ENCODE measurements at regions not wholly inside any gene's neighbourhood (a gene's known extent, or its start where the extent isn't known, plus 50 kb on each side); places are given as distances from the start of the nearest gene placed in this dataset.
"Not testable (repeated sequence)": the region's sequence is repeated elsewhere in the genome, so short reads cannot be mapped to it uniquely, and the experiment has no call there.

DNA sequence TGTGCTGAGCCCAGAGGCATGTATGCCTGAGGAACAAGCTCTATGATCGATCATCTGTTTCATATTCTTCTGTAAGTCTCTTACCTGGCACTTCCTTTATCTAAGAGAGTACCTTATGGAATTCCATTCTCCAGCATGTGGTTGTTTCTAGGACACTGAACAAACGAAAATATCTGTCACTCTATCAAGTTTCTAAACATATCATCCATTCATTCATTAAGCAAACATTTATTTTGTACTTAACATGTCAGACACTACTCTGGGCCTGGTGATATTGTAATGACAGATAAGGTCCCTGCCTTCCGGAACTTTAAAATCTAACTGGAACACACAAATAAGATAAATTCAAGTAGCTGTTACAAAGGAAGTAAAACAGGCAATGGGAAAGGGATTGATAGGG is 477.1 kb downstream of the IGSF11 start:
- no peak for DNase-seq (ENCODE audit: low read depth)

DNA sequence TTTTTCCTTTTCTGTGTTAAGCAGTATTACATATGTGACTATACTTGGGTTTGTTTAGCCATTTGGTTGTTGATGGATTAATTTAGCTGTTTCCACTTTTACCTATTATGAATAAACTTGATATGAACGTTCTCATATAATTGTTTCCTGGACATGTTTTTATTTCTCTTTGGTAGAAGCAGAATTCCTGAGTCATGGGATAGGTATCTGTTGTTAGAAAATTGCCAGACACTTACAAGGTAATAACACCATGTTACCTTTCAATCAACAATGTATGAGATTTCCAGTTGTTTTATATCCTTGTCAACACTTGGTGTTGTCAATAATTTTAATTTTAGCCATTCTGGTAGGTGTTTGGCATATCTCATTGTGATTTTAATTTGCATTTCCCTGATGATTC is 475.4 kb downstream of the IGSF11 start:
- DNase-seq (ENCODE audit: low read depth), result no peak

DNA sequence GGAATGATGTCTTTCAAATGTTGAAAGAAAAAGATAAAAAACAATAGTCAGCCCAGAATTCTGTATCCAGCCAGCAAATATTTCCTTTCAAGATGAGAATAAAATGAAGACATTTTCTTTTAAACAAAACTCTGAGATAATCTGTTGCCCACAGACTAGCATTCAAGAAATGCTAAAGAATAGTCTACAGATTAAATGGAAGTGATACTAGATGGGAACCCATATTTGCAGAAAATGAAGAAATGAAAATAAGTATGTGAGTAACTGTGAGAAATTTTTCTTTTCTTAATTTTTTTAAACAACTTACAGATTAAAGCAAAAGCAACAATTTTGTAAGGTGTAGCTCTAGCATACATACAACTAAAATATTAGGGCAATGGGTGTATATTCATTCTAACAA is 469.8 kb downstream of the IGSF11 start:
- DNase-seq (ENCODE audit: low read depth), result no peak

- no peak for DNase-seq (ENCODE audit: low read depth)
Observed at GRCh38 chr3:118573912-118574311, 460.7 kb downstream of the IGSF11 start.

DNA sequence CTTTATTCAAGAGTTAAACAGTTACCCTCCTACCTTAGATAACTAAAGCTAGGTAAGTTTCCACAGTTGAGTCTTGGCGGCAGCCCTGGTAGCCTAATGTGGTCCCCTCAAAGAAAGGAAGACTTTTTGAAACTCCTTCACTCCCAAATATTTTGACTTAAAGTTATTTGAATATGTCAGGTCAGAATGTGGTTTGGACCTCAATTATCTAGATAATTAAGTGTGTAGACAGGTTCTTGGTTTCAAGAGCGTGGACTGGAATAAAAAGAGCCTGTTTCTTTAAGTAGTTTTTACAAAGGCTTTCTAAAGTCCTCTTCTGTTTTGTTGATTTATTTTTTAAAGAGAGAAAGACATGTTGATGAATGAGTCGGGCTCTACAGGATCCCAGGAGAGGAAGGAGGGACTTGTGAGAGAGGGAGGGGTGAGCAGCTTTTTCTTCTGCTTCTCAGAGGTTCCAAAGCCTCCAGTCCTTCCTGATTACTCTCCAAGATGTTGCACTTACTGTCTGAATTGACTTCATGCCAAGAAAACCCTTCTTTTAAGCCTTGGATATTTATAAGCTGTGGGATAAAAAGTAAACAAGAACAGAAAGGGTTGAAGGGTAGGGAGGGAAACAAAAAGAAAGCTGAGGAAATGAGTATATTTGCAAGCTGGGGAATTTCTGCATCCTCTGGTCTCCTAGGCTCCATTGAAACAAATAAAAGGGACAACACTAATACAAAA is 457.4 kb downstream of the IGSF11 start:
- DNase-seq (ENCODE audit: low read depth), result no peak

- no peak for DNase-seq (ENCODE audit: low read depth)
Observed at GRCh38 chr3:118578559-118578958, 456.1 kb downstream of the IGSF11 start.

- no peak for DNase-seq (ENCODE audit: low read depth)
Observed at GRCh38 chr3:118587037-118587741, 447.5 kb downstream of the IGSF11 start.

- DNase-seq (ENCODE audit: low read depth), result no peak
Observed at GRCh38 chr3:118587847-118588246, 446.8 kb downstream of the IGSF11 start.

DNA sequence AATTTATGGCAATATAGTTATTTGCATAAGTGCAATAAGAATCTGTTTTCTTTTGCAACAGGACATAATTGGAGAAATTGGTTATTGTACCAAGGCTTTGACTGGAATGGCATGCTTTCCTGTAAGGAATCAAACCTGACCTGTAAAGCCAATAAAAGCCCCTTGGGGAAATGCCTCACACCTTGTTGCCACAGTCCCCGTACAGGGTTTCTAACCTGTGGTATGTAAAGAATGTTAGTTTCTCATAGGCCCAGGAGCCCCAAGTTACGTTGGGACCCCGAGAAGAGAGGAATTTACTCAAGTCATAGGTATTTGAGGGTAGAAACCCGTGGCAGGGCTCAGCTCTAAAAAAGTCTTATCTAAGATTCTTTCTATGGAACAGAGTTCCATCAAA is 441.4 kb downstream of the IGSF11 start:
- no peak for DNase-seq (ENCODE audit: low read depth)

- no peak for DNase-seq (ENCODE audit: low read depth)
Observed at GRCh38 chr3:118597184-118597583, 437.5 kb downstream of the IGSF11 start.

DNA sequence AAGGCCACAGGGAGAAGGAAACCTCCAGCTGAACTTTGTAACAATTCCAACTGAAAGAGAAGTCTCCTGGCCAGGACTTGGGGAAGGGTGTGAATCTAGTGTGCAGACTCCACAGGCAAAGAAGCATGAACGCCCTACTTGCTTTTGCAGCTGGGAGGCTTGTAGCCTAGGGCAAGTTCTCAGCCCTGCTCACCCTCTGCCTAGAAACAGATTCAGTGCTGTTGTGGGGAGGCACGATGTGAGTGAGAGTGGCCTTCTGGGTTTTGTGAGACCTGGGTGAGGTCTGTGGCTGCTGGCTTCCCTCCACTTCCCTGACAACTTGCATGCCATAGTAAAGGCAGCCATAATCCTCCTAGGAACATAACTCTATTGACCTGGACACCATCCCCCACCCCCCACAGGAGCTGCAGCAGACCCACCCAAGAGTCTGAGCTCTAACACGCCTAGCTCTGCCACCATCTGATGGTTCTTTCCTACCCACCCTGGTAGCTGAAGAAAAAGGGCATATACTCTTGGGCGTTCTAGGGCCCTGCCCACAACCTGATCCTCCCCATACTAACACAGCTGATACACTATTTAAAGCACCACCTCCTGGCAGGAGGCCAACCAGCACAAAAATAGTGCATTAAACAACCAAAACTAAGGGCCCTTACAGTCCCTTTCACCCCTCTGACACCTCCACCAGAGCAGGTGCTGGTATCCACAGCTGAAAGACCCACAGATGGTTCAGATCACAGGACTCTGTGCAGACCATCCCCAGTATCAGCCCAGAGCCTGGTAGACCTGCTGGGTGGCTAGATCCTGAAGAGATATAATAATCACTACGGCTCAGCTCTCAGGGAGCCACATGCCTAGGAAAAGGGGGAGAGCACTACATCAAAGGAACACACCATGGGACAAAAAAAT is 426.5 kb downstream of the IGSF11 start:
- DNase-seq (ENCODE audit: low read depth), result no peak

DNA sequence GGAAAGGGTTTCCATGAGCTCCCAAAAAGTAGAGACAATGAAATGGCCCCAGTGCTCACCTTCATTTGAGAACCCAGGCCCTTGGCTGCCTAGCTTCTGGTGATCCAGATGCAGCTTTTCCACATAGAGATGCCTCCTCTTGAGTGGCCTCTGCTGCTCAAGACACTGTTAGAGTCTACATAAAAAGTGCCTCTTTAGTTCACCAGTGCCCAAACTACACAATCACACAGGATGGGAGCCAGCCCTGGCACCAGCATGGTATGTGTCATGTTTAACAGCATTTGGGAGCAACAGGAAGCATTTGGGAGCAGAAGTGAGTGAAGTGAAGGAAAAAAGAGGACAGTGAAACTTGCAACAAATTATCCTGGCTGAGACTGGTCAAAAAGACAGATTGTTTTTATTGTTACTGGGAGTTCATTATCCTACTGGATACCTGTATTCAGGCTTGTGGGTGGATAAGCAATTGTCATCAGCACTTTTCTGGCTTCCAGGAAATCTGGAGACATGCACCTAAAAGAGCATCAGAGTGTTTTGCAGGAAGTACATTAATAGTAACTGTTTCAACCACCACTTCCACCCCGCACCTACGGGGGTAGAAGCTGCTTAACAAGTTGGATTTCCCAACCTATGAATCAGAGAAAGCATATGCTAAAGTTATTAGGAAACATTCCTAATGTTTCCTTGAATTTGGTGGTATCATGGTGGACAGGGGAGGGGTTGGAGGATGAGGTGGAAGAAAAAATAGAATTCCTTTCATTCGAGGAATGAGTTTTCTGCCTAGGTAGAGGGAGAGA is 416.2 kb downstream of the IGSF11 start:
- no peak for DNase-seq (ENCODE audit: low read depth)

DNA sequence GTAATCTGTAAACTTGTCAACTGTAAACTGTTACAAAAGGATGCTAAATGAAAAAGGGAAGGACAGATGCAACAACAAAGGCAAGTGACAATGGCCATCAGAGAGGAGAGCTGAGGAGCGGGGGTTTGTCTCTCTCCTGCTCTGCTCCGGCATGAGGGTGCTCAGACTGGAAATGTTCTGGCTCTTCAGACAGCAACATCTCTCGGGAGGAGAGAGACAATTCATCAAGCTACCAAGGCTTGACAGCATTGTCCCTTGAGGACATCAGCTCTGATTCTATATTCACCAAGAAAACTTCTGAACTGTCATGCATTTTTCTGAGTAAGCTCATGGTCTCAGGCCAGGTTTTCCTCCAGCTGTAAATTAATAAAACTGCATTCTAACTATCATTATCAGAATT is 408.2 kb downstream of the IGSF11 start:
- no peak for DNase-seq (ENCODE audit: low read depth)

DNA sequence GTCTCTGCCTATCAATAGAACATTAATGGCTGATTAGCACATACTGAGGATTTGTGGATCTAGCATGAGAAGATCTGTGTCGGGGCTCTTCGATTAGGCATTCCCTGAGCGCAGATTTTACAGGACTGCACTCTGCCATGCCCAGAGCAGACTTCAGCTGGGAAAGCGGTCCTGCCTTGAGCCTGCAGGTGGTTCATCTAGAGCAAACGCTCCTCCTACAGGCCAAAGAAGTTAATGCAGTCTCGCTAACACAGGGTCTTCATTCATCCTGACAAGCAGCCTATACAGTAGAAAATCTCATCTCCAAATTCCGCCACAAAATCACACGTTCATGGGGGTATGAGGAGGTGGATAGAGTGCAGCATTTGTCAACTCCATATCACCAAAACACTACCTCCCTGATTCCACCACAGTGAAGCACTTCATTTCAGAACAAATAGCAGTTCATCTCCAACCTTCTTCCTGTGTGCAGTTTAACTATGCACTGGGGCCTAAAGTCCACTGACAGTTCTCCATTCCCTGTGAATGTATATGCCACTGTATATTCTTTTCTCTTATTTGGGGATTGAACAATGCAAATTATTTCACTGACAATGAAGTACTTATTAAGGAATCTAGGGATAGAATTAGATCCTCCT is 405.8 kb downstream of the IGSF11 start:
- DNase-seq (ENCODE audit: low read depth), result no peak

GRCh38 chr3:118629821-118630220 is 404.8 kb downstream of the IGSF11 start:
- no peak for DNase-seq (ENCODE audit: low read depth)

DNA sequence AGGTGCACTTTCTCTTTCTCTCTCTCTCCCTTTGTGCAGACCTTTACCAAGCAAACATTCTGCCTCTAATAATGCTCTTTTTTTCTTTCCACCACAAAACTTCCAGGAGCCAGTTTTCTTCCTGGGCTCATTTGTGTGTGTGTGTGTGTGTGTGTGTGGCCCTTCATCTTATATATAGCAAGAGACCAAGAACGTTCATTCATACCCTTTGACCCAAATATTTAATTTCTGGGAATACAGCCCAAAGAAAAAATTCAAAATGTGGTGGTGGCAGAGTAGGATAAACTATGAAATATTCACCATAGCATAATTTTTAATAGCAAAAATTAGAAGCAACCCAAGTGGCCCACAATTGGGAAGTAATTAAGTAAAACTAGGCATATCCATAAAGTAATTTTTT is 398.9 kb downstream of the IGSF11 start:
- no peak for DNase-seq (ENCODE audit: low read depth)

GRCh38 chr3:118636841-118637240 is 397.8 kb downstream of the IGSF11 start:
- DNase-seq (ENCODE audit: low read depth), result no peak

- no peak for DNase-seq (ENCODE audit: low read depth)
Observed at GRCh38 chr3:118637846-118638245, 396.8 kb downstream of the IGSF11 start.

DNA sequence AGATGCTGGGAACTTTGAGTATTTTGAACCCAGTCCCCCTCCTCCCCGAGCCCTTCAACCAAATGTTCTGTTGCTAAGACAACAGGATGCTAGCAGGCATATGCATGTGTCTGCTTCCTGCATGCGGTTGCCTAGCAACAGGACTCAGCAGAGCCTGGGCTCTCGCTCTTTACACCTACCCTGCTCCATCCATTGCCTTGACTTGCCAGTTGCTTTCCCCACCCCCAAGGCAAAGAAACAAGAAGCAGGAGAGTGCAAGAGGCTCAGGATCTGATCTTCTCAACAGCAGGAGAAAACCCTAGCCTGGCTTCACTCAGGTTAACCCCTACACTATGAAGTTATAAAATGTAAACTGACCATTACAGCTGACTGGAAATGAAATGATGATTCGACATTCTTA is 393.0 kb downstream of the IGSF11 start:
- DNase-seq (ENCODE audit: low read depth), result no peak

DNA sequence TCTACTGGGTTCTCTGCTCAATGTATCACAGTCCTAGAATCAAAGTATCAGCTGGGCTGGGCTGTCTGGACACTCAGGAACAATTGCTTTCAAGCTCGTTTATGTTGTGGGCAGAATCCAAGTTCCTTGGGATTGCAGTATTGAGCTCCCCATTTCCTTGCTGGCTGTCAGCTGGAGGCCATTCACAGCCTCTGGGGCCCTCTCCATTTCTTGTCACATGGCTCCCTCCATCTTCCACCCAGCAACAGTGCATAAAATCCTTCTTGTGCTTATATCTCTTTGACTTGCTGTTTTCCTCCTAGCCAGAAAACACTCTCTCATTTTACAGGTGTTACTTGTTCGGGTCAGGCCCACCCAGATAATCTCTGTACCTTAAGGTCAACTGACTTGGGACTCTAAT is 363.5 kb downstream of the IGSF11 start:
- no peak for DNase-seq (ENCODE audit: low read depth)

DNA sequence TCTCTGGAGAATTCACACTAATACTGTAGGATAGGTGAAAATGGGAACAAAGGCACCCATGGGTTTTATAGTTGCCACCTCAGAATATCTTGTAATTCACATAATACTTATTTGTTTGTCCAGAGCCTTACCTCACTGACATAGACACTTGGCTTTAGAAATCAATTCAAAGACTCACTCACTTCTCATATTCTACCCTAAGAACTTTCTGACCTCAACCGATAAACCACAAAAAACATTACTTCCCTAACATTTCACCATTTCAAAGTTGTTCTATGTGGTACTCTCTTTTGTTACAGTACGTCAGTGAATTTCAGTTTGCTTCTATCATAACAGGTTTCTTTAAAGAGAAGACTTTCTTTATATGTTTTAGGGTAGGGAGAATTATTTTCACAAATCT is 359.3 kb downstream of the IGSF11 start:
- no peak for DNase-seq (ENCODE audit: low read depth)

DNA sequence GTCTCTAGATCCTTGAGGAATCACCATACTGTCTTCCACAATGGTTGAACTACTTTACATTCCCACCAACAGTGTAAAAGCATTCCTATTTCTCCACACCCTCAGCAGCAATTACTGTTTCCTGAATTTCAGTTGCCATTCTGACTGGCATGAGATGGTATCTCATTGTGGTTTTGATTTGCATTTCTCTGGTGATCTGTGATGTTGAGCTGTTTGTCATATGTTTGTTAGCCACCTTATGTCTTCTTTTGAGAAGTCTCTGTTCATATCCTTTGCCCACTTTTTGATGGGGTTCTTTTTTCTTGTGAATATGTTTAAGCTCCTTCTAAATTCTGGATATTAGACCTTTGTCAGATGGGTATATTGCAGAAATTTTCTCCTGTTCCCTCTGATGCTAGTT is 356.0 kb downstream of the IGSF11 start:
- DNase-seq (ENCODE audit: low read depth), result not testable (repeated sequence)
